Endothelial cell of umbilical vein (primary cell): ENCODE measurements at regions not wholly inside any gene's neighbourhood (a gene's known extent, or its start where the extent isn't known, plus 50 kb on each side); places are given as distances from the start of the nearest gene placed in this dataset.

Experiments
- BruUV-seq: library from RNA; stranded (reverse); fragments of 400-500 nt; replicated peaks from 2 replicates; lab custom pipeline; 2021; lab: Mats Ljungman, UMichigan
- CTCF ChIA-PET: fragments of 300-600, 350-600 bp; sonication (Branson Sonifier 250); formaldehyde crosslinking; loops from one replicate; lab custom pipeline; 2021; ENCODE audit warnings: antibody characterized with exemption, inconsistent platforms; lab: Charles Lee
- POLR2A ChIA-PET: fragments of 300-600, 350-600 bp; sonication (Branson Sonifier 250); formaldehyde crosslinking; loops from one replicate; lab custom pipeline; 2021; ENCODE audit warnings: antibody characterized with exemption, inconsistent platforms; lab: Charles Lee
- DNase-seq: peaks from one replicate; pipeline ENCODE4 v3.0.0-alpha.2; 2011; ENCODE audit warnings: low read depth, low spot score
- FAIRE-seq: peaks from 2 replicates; lab custom pipeline; 2011; peaks lifted over from hg19 to GRCh38; lab: Jason Lieb, UNC
- H2AFZ ChIP-seq: 2 replicates; pipeline ENCODE4 v1.6.0; 2012; ENCODE audit warnings: low read depth, low read length, control low read depth, inconsistent platforms
- H3K27ac ChIP-seq: 2 replicates; pipeline ENCODE4 v1.5.1; 2011; ENCODE audit warnings: low read depth, mild to moderate bottlenecking, control low read depth, low read length, moderate library complexity; ENCODE audit not compliant: insufficient read depth
- H3K27me3 ChIP-seq, 2 experiments: 2 replicates each; pipeline versions ENCODE4 v1.6.0 to v1.6.1; 2011; ENCODE audit warnings: low read length in 2 of 2, mixed read lengths in 1 of 2; ENCODE audit not compliant: control insufficient read depth in 2 of 2, insufficient read depth in 2 of 2
- H3K36me3 ChIP-seq, 2 experiments: 2 replicates in 1 of 2; 3 replicates in 1 of 2; pipeline ENCODE4 v1.5.1; 2011; ENCODE audit warnings: low read length in 2 of 2, mild to moderate bottlenecking in 1 of 2, moderate library complexity in 1 of 2; ENCODE audit not compliant: control insufficient read depth in 2 of 2, insufficient read depth in 2 of 2; ENCODE audit errors: extremely low read depth in 1 of 2
- H3K4me1 ChIP-seq: 3 replicates; pipeline ENCODE4 v1.5.1; 2011; ENCODE audit warnings: mild to moderate bottlenecking, low read length; ENCODE audit not compliant: control insufficient read depth, insufficient read depth; ENCODE audit errors: extremely low read depth
- H3K4me2 ChIP-seq: 2 replicates; pipeline ENCODE4 v1.6.1; 2011; ENCODE audit warnings: low read length, control low read depth, mixed read lengths; ENCODE audit not compliant: insufficient read depth
- H3K4me3 ChIP-seq, 3 experiments: fragments of 200-600 bp in 1 of 3; sonication (generic), shearing (Covaris generic) in 1 of 3; replicated peaks in 1 of 3; 2 replicates each; pipeline ENCODE4 v1.5.1; 2011 to 2016; ENCODE audit warnings: control low read depth in 3 of 3, low read length in 3 of 3, mild to moderate bottlenecking in 2 of 3, inconsistent platforms in 1 of 3, low read depth in 1 of 3, moderate library complexity in 1 of 3; ENCODE audit not compliant: insufficient read depth in 1 of 3
- H3K79me2 ChIP-seq: 2 replicates; pipeline ENCODE4 v1.6.0; 2012; ENCODE audit warnings: low read length, inconsistent platforms; ENCODE audit not compliant: control insufficient read depth, insufficient read depth
- H3K9ac ChIP-seq: replicated peaks from 2 replicates; pipeline ENCODE3; 2011; ENCODE audit warnings: low read length, control low read depth; ENCODE audit not compliant: insufficient read depth; ENCODE audit errors: extremely low read depth
- H3K9me1 ChIP-seq: replicated peaks from 3 replicates; pipeline ENCODE4 v1.6.0; 2011; ENCODE audit warnings: mild to moderate bottlenecking, low read length; ENCODE audit not compliant: control insufficient read depth, insufficient read depth; ENCODE audit errors: extremely low read depth
- H3K9me3 ChIP-seq: replicated peaks from 2 replicates; pipeline ENCODE4 v1.5.1; 2012; ENCODE audit warnings: low read length, inconsistent platforms; ENCODE audit not compliant: control insufficient read depth, insufficient read depth
- H4K20me1 ChIP-seq: replicated peaks from 2 replicates; pipeline ENCODE3; 2011; ENCODE audit warnings: mild to moderate bottlenecking, low read length; ENCODE audit not compliant: control insufficient read depth, insufficient read depth; ENCODE audit errors: extremely low read depth
- CTCF ChIP-seq, 2 donors: IDR thresholded peaks; 1 replicate in 1 of 2; 2 replicates in 1 of 2; pipeline ENCODE4 v1.5.1; 2011; ENCODE audit warnings: low read length in 2 of 2, mild to moderate bottlenecking in 2 of 2, moderate library complexity in 2 of 2, control low read depth in 1 of 2, inconsistent platforms in 1 of 2, low read depth in 1 of 2; ENCODE audit not compliant: insufficient read depth in 1 of 2; ENCODE audit errors: extremely low read depth in 1 of 2
- EZH2 ChIP-seq: IDR thresholded peaks from 2 replicates; pipeline ENCODE4 v1.6.1; 2012; ENCODE audit warnings: borderline replicate concordance, low read depth, mild to moderate bottlenecking, moderate library complexity, low read length, inconsistent platforms; ENCODE audit not compliant: severe bottlenecking
- FOS ChIP-seq: IDR thresholded peaks from 2 replicates; pipeline ENCODE4 v1.6.1; 2011; ENCODE audit warnings: mild to moderate bottlenecking, low read length, moderate library complexity, borderline replicate concordance; ENCODE audit not compliant: insufficient read depth
- GATA2 ChIP-seq: IDR thresholded peaks from 2 replicates; pipeline ENCODE4 v1.7.0; 2011; ENCODE audit warnings: low read depth, mild to moderate bottlenecking, moderate library complexity, mixed read lengths, low read length; ENCODE audit not compliant: insufficient read length, insufficient read depth
- JUN ChIP-seq: IDR thresholded peaks from 2 replicates; pipeline ENCODE4 v1.6.1; 2011; ENCODE audit warnings: borderline replicate concordance, low read depth; ENCODE audit not compliant: insufficient read length, insufficient read depth
- MYC ChIP-seq: IDR thresholded peaks from one replicate; pipeline ENCODE4 v1.6.1; 2011; ENCODE audit warnings: mild to moderate bottlenecking, low read depth, low read length
- POLR2A ChIP-seq: IDR thresholded peaks from 2 replicates; pipeline ENCODE4 v1.6.1; 2012; ENCODE audit warnings: low read depth, mild to moderate bottlenecking, control low read depth, low read length
- POLR2AphosphoS5 ChIP-seq: IDR thresholded peaks from 2 replicates; pipeline ENCODE4 v1.6.1; 2012; ENCODE audit warnings: low read depth, mild to moderate bottlenecking, control low read depth, low read length, moderate library complexity; ENCODE audit not compliant: insufficient read depth
- dilution Hi-C: fragments of 300-500 bp; cut with MboI; formaldehyde crosslinking; loops from one replicate; pipeline ENCODE4 v1.15.0; 2019; ENCODE audit warnings: low sequenced_read_pairs; ENCODE audit not compliant: extremely low pct_ligation_motif_present
- intact Hi-C: fragments of 100-400 bp; cut with micrococcal nuclease; formaldehyde crosslinking; loops from one replicate; pipeline ENCODE4 v1.10.0; 2022
- TF ChIP-seq, protein P1 (sequence below): IDR thresholded peaks from 2 replicates; pipeline ENCODE4 v1.6.1; 2011; ENCODE audit not compliant: insufficient read depth, insufficient read length

- TF ChIP-seq, protein P1, sequence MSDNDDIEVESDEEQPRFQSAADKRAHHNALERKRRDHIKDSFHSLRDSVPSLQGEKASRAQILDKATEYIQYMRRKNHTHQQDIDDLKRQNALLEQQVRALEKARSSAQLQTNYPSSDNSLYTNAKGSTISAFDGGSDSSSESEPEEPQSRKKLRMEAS, result no peak
- TF ChIP-seq JUN, result no peak
- TF ChIP-seq GATA2, result no peak
- no peak for TF ChIP-seq EZH2
- TF ChIP-seq POLR2AphosphoS5, result no peak
- no peak for TF ChIP-seq CTCF (IDR thresholded peaks at IDR 0.05; ENCODE audit: extremely low read depth in 1 of 2, insufficient read depth in 1 of 2, low read depth in 1 of 2, low read length in 2 of 2)
- TF ChIP-seq FOS, result no peak
- no peak for TF ChIP-seq MYC
- no peak for TF ChIP-seq POLR2A
- CTCF ChIA-PET, result interaction anchor here (0.9 to 2.1 kb wide), 3 partner anchors 15 to 520 kb away, joined by 3 to 5 read pairs (median 3); no protein-coding TSS in a partner anchor
Measured at GRCh38 chr10:78567680-78568455, 500.9 kb upstream of the ZMIZ1 start.

More at GRCh38 chr10:78567680-78568455, 500.9 kb upstream of the ZMIZ1 start:
- no peak overlapping the region for H3K9ac ChIP-seq
- no peaks in the 10 kb centered on the region for H3K36me3 ChIP-seq
- no peaks in the 10 kb centered on the region for H3K79me2 ChIP-seq
- dilution Hi-C loops, result no loop called here
- H4K20me1 ChIP-seq, result no peaks in the 10 kb centered on the region
- no peak overlapping the region for H3K4me2 ChIP-seq
- no TSS peak for BruUV-seq
- no peak for FAIRE-seq
- no peak overlapping the region for H3K4me3 ChIP-seq
- intact Hi-C loops, result no loop called here
- H3K27me3 ChIP-seq, result peaks cover 7 to 14% of the 10 kb centered on the region in 2 experiments
- no peak overlapping the region for H2AFZ ChIP-seq
- H3K4me1 ChIP-seq, result no peaks in the 10 kb centered on the region
- no peaks in the 10 kb centered on the region for H3K9me3 ChIP-seq
- no peaks in the 10 kb centered on the region for H3K9me1 ChIP-seq
- no peak for DNase-seq
- no peak overlapping the region for H3K27ac ChIP-seq
- POLR2A ChIA-PET, result no interaction called here
